CD4-positive, alpha-beta memory T cell (primary cell): ENCODE measurements at regions not wholly inside any gene's neighbourhood (a gene's known extent, or its start where the extent isn't known, plus 50 kb on each side); places are given as distances from the start of the nearest gene placed in this dataset.

ENCODE experiments used
- CTCF ChIA-PET: fragments of 350-600 bp; sonication (Branson Sonifier 250); formaldehyde crosslinking; loops from one replicate; lab custom pipeline; 2021; ENCODE audit warnings: inconsistent platforms; ENCODE audit not compliant: partially characterized antibody; lab: Charles Lee
- POLR2A ChIA-PET: fragments of 350-600 bp; sonication (Branson Sonifier 250); formaldehyde crosslinking; loops from one replicate; lab custom pipeline; 2021; ENCODE audit not compliant: partially characterized antibody; lab: Charles Lee
- DNase-seq, 5 donors: peaks; one replicate each; pipeline versions ENCODE4 v3.0.0 to v3.0.0-alpha.2; 2020 to 2022; ENCODE audit warnings: mixed read lengths in 1 of 5
- H3K27ac ChIP-seq: one replicate; pipeline ENCODE4 v1.7.0; 2013; ENCODE audit warnings: low read depth, low read length
- H3K27me3 ChIP-seq: 2 replicates; pipeline ENCODE4 v1.7.0; 2013; ENCODE audit warnings: mild to moderate bottlenecking, low read length, moderate library complexity; ENCODE audit not compliant: insufficient read depth
- H3K36me3 ChIP-seq: 2 replicates; pipeline ENCODE4 v1.7.0; 2013; ENCODE audit warnings: mild to moderate bottlenecking, low read length, moderate library complexity; ENCODE audit not compliant: insufficient read depth
- H3K4me1 ChIP-seq: 2 replicates; pipeline ENCODE4 v1.7.0; 2013; ENCODE audit warnings: mild to moderate bottlenecking, low read length, moderate library complexity; ENCODE audit not compliant: insufficient read depth
- H3K4me3 ChIP-seq, 2 donors: one replicate each; pipeline ENCODE4 v1.7.0; 2013; ENCODE audit warnings: low read length in 2 of 2, mild to moderate bottlenecking in 1 of 2
- H3K9me3 ChIP-seq, 2 donors: one replicate each; pipeline ENCODE4 v1.7.0; 2013; ENCODE audit warnings: low read length in 2 of 2, control low read depth in 1 of 2; ENCODE audit not compliant: control insufficient read depth in 1 of 2
- H3K27ac Mint-ChIP-seq, 7 donors: one replicate each; pipeline ENCODE4 v1.8.0; 2020 to 2021; ENCODE audit warnings: mixed read lengths in 7 of 7, mild to moderate bottlenecking in 6 of 7, inconsistent platforms in 3 of 7, moderate library complexity in 3 of 7
- H3K27me3 Mint-ChIP-seq, 2 donors: one replicate each; pipeline ENCODE4 v1.8.0; 2020 to 2021; ENCODE audit warnings: mixed read lengths in 2 of 2
- H3K36me3 Mint-ChIP-seq, 2 donors: one replicate each; pipeline ENCODE4 v1.8.0; 2020 to 2021; ENCODE audit warnings: mixed read lengths in 2 of 2, inconsistent platforms in 1 of 2, mild to moderate bottlenecking in 1 of 2
- H3K4me1 Mint-ChIP-seq, 4 donors: one replicate each; pipeline ENCODE4 v1.8.0; 2020 to 2021; ENCODE audit warnings: mixed read lengths in 4 of 4, mild to moderate bottlenecking in 1 of 4
- H3K4me3 Mint-ChIP-seq, 8 donors: one replicate each; pipeline ENCODE4 v1.8.0; 2020 to 2021; ENCODE audit warnings: mixed read lengths in 8 of 8, mild to moderate bottlenecking in 7 of 8, moderate library complexity in 6 of 8, inconsistent platforms in 3 of 8
- H3K9me3 Mint-ChIP-seq, 8 donors: one replicate each; pipeline ENCODE4 v1.8.0; 2020 to 2021; ENCODE audit warnings: mixed read lengths in 8 of 8, mild to moderate bottlenecking in 5 of 8, inconsistent platforms in 3 of 8, moderate library complexity in 1 of 8
- intact Hi-C: fragments of 100-400 bp; cut with micrococcal nuclease; formaldehyde crosslinking; loops from one replicate; pipeline ENCODE4 v1.15.1; 2023

- H3K27me3 ChIP-seq, result no peaks in the 10 kb centered on the region
- peaks cover 0 to 1% (median 0%) of the 10 kb centered on the region in 4 donors for H3K4me1 Mint-ChIP-seq
- no peak overlapping the region for H3K4me3 ChIP-seq
- H3K9me3 ChIP-seq, result no peaks in the 10 kb centered on the region
- POLR2A ChIA-PET, result no interaction called here
- CTCF ChIA-PET, result interaction anchor here (1.3 kb wide), 1 partner anchor 15 kb away, joined by 3 read pairs; no protein-coding TSS in a partner anchor
- H3K36me3 ChIP-seq, result no peaks in the 10 kb centered on the region
- H3K4me1 ChIP-seq, result no peaks in the 10 kb centered on the region
- intact Hi-C loops, result no loop called here
- peaks cover 0 to 7% (median 2%) of the 10 kb centered on the region in 8 donors for H3K9me3 Mint-ChIP-seq
- no peak overlapping the region for H3K4me3 Mint-ChIP-seq
- H3K27ac ChIP-seq, result no peak overlapping the region
- H3K36me3 Mint-ChIP-seq, result no peaks in the 10 kb centered on the region
- DNase-seq, result no peak
- H3K27me3 Mint-ChIP-seq, result peaks cover 0 to 3% of the 10 kb centered on the region in 2 donors
- no peak overlapping the region for H3K27ac Mint-ChIP-seq
Observed at GRCh38 chr2:172323256-172323655, 104.1 kb upstream of the ITGA6 start.

DNA sequence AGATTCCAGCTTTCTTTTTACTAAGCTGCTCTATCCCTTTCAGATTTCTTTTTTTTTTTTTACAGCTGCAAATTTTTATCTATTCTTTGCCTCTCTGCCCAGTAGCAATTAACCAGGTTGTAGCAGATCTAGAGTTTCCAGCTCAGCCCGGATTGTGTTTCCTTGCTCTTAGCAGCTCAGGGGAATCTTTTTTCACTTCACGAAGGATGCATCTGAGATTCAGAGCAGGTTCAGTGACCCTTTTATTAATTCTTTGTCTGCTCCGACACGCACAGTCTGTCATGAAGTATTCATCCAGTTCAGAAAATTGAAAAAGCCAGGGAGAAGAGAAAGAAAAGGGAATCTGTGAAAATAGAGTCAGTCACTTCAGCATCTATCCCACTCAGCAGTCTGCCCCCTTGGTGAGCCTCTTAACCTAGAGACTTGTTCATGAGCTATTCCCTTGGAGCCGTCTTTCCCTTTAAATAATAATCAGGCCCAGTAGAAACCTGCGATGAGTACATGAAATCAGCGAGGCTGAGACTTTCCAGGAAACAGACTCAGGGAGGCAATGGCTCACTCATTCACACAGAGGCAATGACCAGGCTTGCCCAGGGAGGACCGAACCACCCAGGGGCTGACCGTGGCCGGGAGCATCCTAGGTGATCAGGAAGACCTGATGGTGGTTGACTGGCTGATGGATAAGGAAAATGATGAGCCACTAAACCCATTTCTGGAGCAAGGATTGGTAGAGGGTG lies 103.4 kb upstream of the ITGA6 start:
- no peaks in the 10 kb centered on the region for H3K36me3 ChIP-seq
- H3K4me1 ChIP-seq, result no peaks in the 10 kb centered on the region
- Mint-ChIP-seq H3K4me1 (peaks cover 0 to 1% (median 0%) of the 10 kb centered on the region in 4 donors), H3K27me3 (peaks cover 0 to 3% of the 10 kb centered on the region in 2 donors), H3K36me3 (no peaks in the 10 kb centered on the region), H3K27ac (no peak overlapping the region), H3K4me3 (no peak overlapping the region), H3K9me3 (peaks cover 0 to 7% (median 2%) of the 10 kb centered on the region in 8 donors)
- CTCF ChIA-PET, result no interaction called here
- no peak overlapping the region for H3K4me3 ChIP-seq
- DNase-seq, result no peak
- intact Hi-C loops, result no loop called here
- no peaks in the 10 kb centered on the region for H3K27me3 ChIP-seq
- H3K27ac ChIP-seq, result no peak overlapping the region
- H3K9me3 ChIP-seq, result no peaks in the 10 kb centered on the region
- POLR2A ChIA-PET, result no interaction called here

DNA sequence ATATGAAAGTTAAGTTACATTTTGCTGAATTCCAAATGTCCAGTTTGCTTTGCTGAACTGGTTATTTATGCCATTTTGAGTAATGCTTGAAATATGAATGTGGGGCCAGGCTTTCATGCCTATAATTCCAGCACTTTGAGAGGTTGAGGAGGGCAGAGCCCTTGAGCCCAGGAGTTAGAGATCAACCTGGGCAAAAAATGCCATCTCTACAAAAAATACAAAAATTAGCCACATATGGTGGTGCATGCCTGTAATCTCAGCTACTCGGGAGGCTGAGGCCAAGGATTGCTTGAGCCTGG lies 101.2 kb upstream of the ITGA6 start:
- H3K9me3 Mint-ChIP-seq, result peaks cover 0 to 7% (median 2%) of the 10 kb centered on the region in 8 donors
- CTCF ChIA-PET, result interaction anchor here (0.9 kb wide), 1 partner anchor 10 kb away, joined by 3 read pairs; no protein-coding TSS in a partner anchor

GRCh38 chr2:172328103-172328841 lies 99.1 kb upstream of the ITGA6 start:
- Histone ChIP-seq H3K4me1 (no peaks in the 10 kb centered on the region), H3K27me3 (no peaks in the 10 kb centered on the region), H3K27ac (no peak overlapping the region), H3K36me3 (no peaks in the 10 kb centered on the region), H3K9me3 (no peaks in the 10 kb centered on the region), H3K4me3 (no peak overlapping the region)
- ChIA-PET POLR2A (no interaction called here), CTCF (no interaction called here)
- peaks cover 0 to 2% (median 0%) of the 10 kb centered on the region in 4 donors for H3K4me1 Mint-ChIP-seq
- H3K9me3 Mint-ChIP-seq, result no peaks in the 10 kb centered on the region
- intact Hi-C loops, result no loop called here
- peaks cover 0 to 3% of the 10 kb centered on the region in 2 donors for H3K27me3 Mint-ChIP-seq
- no peak overlapping the region for H3K27ac Mint-ChIP-seq
- no peak for DNase-seq
- H3K4me3 Mint-ChIP-seq, result no peak overlapping the region
- H3K36me3 Mint-ChIP-seq, result no peaks in the 10 kb centered on the region

More for the DNA sequence above, 101.2 kb upstream of the ITGA6 start:
- POLR2A ChIA-PET, result no interaction called here
- Histone ChIP-seq H3K4me1 (no peaks in the 10 kb centered on the region), H3K9me3 (no peaks in the 10 kb centered on the region), H3K36me3 (no peaks in the 10 kb centered on the region), H3K4me3 (no peak overlapping the region), H3K27ac (no peak overlapping the region), H3K27me3 (no peaks in the 10 kb centered on the region)
- peaks cover 0 to 2% (median under 1%) of the 10 kb centered on the region in 4 donors for H3K4me1 Mint-ChIP-seq
- H3K27ac Mint-ChIP-seq, result no peak overlapping the region
- intact Hi-C loops, result no loop called here
- no peak for DNase-seq
- no peaks in the 10 kb centered on the region for H3K36me3 Mint-ChIP-seq
- H3K4me3 Mint-ChIP-seq, result no peak overlapping the region
- H3K27me3 Mint-ChIP-seq, result peaks cover 0 to 3% of the 10 kb centered on the region in 2 donors

- H3K4me1 ChIP-seq, result no peaks in the 10 kb centered on the region
- no peak overlapping the region for H3K27ac ChIP-seq
- ChIA-PET POLR2A (no interaction called here), CTCF (no interaction called here)
- H3K36me3 Mint-ChIP-seq, result no peaks in the 10 kb centered on the region
- H3K4me1 Mint-ChIP-seq, result peaks cover 0 to 2% (median 0%) of the 10 kb centered on the region in 4 donors
- no peaks in the 10 kb centered on the region for H3K9me3 ChIP-seq
- intact Hi-C loops, result no loop called here
- no peaks in the 10 kb centered on the region for H3K9me3 Mint-ChIP-seq
- no peak overlapping the region for H3K4me3 Mint-ChIP-seq
- H3K36me3 ChIP-seq, result no peaks in the 10 kb centered on the region
- no peak overlapping the region for H3K27ac Mint-ChIP-seq
- no peaks in the 10 kb centered on the region for H3K27me3 ChIP-seq
- H3K4me3 ChIP-seq, result no peak overlapping the region
- no peak for DNase-seq
- no peaks in the 10 kb centered on the region for H3K27me3 Mint-ChIP-seq
Observed at GRCh38 chr2:172329416-172329773, 98.0 kb upstream of the ITGA6 start.

DNA sequence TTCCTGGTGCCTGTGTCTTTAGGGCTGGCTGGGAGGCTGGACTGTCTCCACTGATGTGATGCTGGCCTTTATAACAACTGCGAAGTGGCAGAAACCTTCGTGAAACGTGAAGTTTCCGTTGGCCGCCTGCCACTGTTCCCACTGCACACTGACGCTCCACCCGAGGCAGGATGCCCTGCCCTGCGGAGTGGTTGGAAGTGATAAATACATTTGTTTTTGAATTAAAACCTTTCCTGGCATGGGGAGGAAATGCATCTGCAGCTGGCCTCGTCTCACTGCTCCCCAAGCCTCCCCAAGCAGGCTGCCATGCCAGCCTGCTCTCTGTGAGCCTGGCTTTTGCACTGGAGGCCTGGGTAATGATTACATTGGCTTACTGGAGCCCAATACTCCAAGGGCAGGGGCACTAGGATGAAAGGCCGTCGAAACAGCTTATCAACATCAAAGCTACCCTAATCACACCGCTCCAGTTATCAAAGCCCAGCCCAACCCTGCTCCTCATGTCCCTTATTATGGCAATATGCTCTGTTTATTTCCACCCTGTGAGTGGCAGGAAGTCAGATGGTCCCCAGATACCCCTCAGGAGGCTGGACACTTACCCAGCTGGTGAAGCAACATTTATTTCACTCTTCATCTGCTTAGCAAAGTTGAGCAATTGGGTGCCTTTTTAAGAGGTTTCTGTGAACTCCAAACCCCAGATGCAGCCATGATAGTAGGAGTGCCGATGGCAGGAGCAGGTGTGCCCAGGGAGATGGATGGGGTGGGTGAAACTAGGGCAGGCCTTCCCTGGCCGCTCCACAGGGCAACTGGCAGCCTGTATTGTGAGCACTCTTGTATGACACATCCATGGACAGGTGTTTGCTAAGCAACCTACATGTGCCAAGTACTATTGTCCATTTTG lies 97.4 kb upstream of the ITGA6 start:
- Histone ChIP-seq H3K9me3 (no peaks in the 10 kb centered on the region), H3K4me1 (no peaks in the 10 kb centered on the region), H3K27ac (no peak overlapping the region), H3K36me3 (no peaks in the 10 kb centered on the region), H3K27me3 (no peaks in the 10 kb centered on the region), H3K4me3 (no peak overlapping the region)
- Mint-ChIP-seq H3K9me3 (no peaks in the 10 kb centered on the region), H3K4me1 (peaks cover 0 to 2% (median 0%) of the 10 kb centered on the region in 4 donors), H3K36me3 (no peaks in the 10 kb centered on the region), H3K27ac (peak overlapping the region in 2 of 7 donors; percentile 32 to 48), H3K27me3 (no peaks in the 10 kb centered on the region), H3K4me3 (no peak overlapping the region)
- intact Hi-C loops, result no loop called here
- POLR2A ChIA-PET, result no interaction called here
- no peak for DNase-seq
- CTCF ChIA-PET, result no interaction called here

DNA sequence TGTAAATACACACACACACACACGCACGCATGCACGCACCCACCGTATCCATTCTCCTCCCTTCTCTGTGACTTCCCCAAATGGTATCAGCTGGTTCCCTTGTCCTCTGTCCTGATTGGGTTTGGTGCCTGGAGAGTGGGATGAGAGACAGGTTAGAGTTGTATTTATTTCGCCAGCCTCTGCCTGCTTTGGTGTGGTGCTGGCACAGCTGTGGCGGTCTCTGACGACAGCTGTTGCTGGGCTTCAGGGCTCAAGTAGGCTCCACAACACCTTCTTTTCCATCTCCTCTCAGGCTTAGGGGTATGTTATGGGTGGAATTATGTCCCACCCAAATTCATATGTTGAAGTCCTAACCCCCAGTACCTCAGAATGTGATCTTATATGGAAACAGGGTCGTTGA lies 94.9 kb upstream of the ITGA6 start:
- H3K27me3 Mint-ChIP-seq, result peaks cover 0 to 2% of the 10 kb centered on the region in 2 donors
- ChIA-PET POLR2A (no interaction called here), CTCF (interaction anchor here (1.2 kb wide), 1 partner anchor 130 kb away, joined by 3 read pairs; no protein-coding TSS in a partner anchor)
- Histone ChIP-seq H3K9me3 (no peaks in the 10 kb centered on the region), H3K4me1 (no peaks in the 10 kb centered on the region), H3K4me3 (no peak overlapping the region), H3K36me3 (no peaks in the 10 kb centered on the region), H3K27ac (no peak overlapping the region), H3K27me3 (no peaks in the 10 kb centered on the region)
- H3K36me3 Mint-ChIP-seq, result no peaks in the 10 kb centered on the region
- no peak overlapping the region for H3K4me3 Mint-ChIP-seq
- DNase-seq, result no peak
- no peaks in the 10 kb centered on the region for H3K9me3 Mint-ChIP-seq
- peaks cover 0 to 2% (median 0%) of the 10 kb centered on the region in 4 donors for H3K4me1 Mint-ChIP-seq
- intact Hi-C loops, result no loop called here
- no peak overlapping the region for H3K27ac Mint-ChIP-seq
